Medulla oblongata (tissue), 1 donor: ENCODE measurements at regions not wholly inside any gene's neighbourhood (a gene's known extent, or its start where the extent isn't known, plus 50 kb on each side); places are given as distances from the start of the nearest gene placed in this dataset.

Source experiments
- DNase-seq: peaks from one replicate; pipeline ENCODE4 v3.0.0-alpha.2; 2015; ENCODE audit errors: extremely low spot score

DNA sequence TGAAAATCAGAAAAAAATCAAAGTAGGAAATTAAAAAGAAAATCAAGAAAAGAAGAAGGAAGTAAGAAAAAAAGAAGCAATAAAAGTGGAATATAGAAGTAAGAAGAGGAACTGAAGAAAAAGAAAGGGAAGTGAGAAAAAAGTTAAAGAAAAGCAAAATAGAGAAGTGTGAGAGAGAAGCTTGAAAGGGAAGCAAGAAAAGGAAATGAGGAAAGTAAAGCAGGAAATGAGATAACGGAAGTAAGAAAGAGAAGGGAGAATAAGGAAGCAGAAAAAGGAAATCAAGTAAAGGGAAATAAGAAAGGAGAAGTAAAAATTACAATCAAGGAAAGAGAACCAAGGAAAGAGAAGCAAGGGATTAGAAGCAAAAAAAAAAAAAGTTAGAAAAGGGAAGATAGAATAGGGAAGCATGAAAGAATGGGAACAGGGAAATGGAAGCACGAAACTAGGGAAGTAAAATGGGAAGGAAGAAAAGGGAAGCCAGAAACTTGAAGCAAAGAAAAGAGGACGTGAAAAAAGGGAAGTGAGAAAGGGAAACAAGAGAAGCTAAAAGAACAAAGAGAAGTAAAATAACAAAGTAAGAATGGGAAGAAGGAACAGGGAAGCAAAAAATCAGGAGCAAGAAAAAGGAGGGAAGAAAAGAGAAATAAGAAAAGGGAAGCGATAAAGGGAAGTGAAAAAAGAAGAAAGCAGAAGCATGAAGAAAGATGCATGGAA is 243.3 kb upstream of the NCKAP5 start:
- DNase-seq, result no peak

DNA sequence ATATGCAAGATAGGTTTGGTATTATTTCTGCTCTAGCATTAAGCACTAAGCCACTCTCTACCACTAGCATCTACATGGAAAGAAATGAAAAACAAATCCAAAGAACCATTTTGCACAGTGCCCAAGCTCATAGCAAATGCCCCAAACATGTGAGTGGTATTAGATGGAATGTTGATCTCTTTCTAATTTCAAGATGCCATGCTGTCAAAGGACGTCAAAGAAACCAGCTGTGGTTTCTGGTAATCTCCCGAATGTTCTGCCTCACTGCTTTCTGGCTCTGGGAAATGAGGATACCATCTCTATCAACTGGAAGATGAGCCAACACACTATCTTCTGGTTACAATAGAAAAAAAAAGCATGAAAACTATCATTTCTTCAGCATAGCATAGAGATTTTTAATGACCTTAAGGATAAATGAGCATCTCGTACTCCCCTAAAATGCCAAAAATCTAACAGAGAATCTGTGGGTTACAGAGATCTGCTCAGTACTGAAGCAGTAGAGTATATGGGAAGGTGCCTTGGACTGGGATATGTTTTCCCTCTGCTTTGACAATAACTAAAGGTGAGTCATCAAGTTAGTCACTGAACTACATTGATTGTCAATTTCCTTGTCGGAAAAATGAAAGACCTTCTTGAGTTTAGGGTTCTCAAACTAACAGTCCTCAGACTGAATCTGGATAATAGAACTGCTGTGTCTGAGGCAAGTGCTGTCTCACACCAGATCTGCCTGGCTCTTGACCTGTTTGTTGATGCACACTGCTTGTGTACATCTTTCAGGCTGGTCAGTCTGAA is 244.8 kb upstream of the NCKAP5 start:
- DNase-seq, result no peak

DNA sequence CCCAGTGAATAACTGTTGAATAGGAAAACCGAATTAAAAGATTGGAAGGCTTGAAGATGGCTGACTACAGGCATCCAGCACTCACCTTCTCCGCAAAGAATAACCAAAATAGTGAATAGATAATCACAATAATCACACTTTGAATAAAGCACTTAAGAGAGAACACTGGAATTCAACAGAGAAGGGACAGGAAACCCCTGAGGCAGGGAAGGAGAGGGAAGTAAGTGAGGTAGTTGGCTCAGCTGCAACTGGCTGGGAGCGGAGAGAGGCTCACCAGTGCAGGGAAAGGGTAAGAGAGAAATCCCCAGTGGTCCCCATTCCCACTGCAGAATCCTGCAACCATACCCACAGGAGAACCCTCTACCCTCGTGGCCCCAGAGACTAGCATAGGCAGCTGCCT is 246.6 kb upstream of the NCKAP5 start:
- DNase-seq, result no peak

DNA sequence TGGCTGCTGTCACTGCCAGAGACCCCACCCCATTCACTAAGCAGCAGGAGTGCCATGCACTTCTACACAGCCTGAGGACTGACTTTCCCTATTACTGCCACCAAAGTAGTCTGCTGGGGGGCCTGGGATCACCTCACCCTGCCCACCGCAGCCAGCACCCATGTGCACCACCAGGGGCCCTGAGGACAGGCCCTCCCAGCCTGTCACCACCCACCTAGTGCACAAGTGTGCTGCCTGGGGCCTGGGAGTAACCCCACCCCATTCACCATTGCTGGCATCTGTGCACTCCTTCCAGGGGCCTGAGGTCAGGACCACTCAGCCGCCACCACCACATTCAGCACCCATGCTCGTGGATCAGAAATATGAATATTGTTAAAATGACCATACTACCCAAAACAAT is 247.8 kb upstream of the NCKAP5 start:
- DNase-seq, result no peak

GRCh38 chr2:133817680-133818566 is 249.7 kb upstream of the NCKAP5 start:
- DNase-seq, result no peak

- DNase-seq, result no peak
Observed at GRCh38 chr2:133818661-133819060, 250.4 kb upstream of the NCKAP5 start.

- DNase-seq, result no peak
Observed at GRCh38 chr2:133819906-133820305, 251.6 kb upstream of the NCKAP5 start.

GRCh38 chr2:133821107-133821760 is 253.0 kb upstream of the NCKAP5 start:
- no peak for DNase-seq

DNA sequence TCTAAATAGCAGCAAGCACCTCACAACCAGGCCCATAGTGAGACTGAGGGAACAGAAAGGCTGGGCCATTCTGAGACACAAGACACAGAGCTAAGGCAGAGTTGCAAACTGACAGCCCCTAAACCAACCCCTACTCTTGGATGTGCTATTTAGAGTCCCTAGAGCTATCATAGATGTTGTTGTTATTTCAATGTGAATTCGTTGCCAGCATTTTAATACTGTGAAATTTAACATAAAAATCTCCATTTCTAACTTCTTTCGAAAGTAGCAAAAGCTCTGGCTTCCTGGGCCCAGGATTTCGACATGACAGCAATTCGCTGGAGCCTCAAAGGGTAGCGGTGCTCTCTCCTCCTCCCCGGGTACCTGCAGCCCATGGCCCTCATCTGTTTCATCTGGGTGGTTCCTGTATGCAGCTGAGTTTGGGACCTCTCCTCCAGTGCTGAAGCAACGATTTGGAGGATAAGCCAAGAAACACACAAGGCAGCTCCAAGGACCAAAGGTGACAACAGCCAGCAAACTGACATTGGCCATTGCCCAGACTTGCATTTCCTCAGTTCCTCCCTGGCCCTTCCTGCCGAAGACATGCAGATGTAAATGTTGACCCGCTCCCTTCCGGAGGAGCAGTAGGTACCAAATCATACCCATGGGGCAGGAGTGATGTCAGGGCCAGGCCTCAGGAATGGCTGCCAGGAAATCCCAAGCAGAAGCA is 254.4 kb upstream of the NCKAP5 start:
- no peak for DNase-seq

GRCh38 chr2:133823226-133823550 is 254.9 kb upstream of the NCKAP5 start:
- no peak for DNase-seq

DNA sequence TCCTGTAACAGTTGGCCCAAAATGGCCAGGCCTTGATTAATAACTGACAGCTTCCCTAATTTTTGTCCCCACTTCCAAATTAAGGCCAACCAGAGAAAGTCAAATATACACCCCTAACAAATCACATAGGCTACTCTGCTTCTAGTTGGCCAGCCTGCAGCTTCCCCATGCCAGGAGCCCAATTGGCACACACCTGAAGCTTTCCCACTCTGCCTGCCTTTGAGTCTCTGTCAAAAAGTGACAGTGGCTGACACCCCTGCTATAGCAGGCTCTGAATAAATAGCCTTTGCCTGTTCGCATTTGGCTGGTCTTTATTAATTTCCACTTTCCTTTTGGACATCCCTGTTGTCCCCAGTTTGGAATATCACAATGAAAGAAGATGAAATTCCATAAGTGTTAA is 256.6 kb upstream of the NCKAP5 start:
- DNase-seq, result no peak

GRCh38 chr2:133825778-133826177 is 257.5 kb upstream of the NCKAP5 start:
- no peak for DNase-seq

- DNase-seq, result no peak
Observed at GRCh38 chr2:133828913-133829312, 260.6 kb upstream of the NCKAP5 start.

GRCh38 chr2:133829450-133830020 is 261.3 kb upstream of the NCKAP5 start:
- DNase-seq, result no peak

DNA sequence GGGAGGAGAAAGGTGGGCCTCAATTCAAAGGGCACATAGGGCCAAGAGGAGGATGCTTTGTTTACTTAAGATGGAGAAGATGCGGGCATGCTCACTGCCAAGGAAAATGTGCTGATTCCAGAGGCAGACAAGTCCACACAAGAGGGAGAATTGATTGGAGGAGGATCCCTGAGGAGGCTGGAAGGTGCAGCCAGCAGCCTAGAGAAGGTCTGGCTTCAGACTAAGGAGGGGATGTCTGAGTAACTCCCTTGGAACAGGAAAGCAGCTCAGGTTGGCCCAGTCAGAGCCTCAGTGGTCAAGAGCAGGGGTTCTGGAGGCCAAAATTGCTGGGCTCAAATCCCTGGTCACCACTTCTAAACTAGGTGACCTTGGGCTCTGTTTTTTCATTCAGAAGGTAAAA is 265.5 kb upstream of the NCKAP5 start:
- DNase-seq, result no peak

DNA sequence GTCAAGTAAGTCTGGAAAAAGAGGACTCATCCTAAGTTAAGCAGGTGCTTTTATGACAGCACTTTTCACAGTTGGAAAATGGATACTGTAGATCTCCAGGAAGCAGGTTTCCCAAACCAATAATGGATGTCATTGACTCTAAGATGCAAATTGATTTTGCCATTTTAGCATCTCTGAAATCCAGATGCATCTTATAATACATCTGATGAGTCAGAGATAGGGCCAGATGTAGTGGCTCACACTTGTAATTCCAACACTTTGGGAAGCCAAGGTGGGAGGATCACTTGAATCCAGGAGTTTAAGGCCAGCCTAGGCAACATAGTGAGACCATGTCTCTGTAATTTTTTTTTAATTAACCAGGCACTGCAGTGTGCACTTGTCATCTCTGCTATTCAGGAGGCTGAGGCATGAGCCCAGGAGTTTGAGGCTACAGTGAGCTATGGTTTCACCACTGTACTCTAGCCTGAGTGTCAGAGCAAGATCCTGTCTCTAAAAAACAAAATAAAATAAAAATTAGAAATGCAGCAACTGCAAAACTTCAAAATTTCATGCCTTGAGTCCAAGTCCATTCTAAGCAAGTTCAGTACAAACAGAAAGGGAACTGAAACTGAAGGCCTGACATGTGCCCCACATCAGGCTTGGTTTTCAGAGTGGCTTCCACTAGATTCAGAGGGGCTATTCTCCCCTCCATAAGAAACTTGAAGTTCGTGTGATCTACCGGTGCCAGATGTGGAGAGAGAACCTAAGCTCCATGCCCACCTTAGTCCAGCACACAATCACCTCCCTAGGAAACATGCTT is 267.8 kb upstream of the NCKAP5 start:
- peak; percentile 9 for DNase-seq

GRCh38 chr2:133836691-133837345 is 268.6 kb upstream of the NCKAP5 start:
- no peak for DNase-seq

- peak; percentile 18 for DNase-seq
Observed at GRCh38 chr2:133837441-133838094, 269.3 kb upstream of the NCKAP5 start.
